Globus pallidus (tissue), 1 donor: ENCODE measurements at regions not wholly inside any gene's neighbourhood (a gene's known extent, or its start where the extent isn't known, plus 50 kb on each side); places are given as distances from the start of the nearest gene placed in this dataset.
A peak's percentile ranks its signal among the peaks of the same experiment; 100 is the strongest.
"Not testable (repeated sequence)": the region's sequence is repeated elsewhere in the genome, so short reads cannot be mapped to it uniquely, and the experiment has no call there.

ENCODE experiments used
- DNase-seq: peaks from one replicate; pipeline ENCODE4 v3.0.0-alpha.2; 2015; ENCODE audit warnings: low spot score

DNA sequence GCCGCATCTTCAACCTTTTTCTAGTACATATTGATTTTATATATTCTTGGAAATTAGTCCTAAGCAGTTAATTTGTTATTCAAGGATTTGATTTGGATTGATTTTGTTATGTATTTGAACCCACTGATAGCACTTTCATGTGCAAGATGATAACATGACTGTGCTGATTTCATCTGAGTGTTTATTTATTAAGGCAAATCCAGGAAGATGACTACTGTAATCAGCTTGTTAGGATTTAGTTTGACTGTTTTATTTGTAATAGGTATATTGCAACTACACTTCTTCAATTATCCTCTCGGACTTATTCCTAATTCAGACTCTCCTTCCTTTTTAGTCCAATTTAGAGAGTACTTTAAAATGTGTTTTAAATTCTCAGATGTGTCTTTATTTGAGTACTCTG, 75.1 kb upstream of the PRKG1 start:
- no peak for DNase-seq

DNA sequence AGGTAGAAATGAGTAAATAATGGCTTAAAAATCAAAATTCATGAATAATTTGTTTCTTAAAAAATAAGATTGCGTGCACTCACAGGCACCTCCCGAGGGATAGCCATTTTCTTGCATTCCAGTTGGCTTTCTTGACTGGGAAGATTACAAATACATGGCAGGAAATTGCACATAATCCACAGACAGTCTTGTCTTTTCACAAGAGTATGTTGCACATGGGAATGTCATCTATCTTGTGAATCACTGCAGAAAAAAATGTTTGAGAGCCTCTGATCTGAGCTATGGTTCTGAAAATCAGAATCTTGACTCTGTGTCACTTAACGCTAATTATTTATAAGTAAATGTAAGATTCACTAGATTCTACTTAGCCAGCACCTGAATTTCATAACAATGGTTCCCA, 74.1 kb upstream of the PRKG1 start:
- DNase-seq, result no peak

DNA sequence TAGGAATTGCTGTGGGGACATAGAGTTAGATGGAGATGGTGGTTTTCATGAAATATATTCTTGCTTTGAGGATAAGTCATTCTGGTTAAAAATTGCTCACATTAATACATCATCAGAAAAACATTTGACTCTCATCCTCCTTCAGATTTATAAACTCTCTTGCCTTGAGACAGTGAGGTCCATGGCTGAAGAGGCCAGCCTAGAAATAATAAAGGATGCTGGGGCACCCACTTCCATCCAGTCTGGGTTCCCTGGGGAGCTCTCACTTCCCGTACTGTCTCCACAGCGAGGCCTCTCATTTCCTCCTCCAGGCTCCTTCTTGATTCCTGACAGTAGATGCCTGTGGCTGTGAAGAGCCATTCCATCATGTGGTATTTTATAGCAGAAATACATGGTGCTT, 73.3 kb upstream of the PRKG1 start:
- DNase-seq, result no peak

DNA sequence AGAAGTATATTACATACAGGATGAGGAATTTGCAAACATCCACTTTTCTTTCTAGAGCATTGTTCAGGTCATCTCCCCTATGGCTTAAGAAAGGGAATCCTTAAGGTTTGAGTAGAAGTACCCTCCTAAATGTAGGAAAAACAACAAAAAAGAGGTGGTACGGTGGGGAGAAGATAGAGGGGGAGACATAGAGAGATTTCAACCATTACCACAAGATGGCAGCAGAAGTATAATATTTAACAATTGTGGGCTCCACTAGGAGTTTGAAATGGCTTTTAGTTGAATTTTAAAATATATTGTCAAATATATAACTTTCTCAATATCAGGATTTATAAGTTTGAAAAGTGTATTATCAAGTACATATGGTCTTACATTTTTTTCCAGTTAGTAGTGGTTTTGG, 72.7 kb upstream of the PRKG1 start:
- no peak for DNase-seq

DNA sequence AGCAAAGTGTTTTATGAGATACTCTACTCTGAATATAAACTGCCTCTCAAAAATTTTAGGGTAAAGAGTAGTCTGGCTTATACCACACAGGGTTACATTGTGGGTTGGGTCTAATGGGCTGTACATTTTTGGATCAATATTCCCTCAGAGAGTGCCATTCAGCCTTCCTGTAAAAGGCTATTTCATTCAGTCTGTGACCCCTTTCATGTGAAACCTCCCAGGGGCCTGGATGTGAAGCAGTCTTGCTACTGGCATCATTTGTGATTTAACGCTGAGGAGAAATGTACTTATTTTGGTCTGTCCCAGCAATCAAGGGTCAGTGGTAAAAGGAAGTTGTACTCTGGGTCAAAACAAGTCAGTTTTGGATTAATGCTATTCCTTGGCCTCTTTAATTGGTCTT, 71.8 kb upstream of the PRKG1 start:
- DNase-seq, result no peak

DNA sequence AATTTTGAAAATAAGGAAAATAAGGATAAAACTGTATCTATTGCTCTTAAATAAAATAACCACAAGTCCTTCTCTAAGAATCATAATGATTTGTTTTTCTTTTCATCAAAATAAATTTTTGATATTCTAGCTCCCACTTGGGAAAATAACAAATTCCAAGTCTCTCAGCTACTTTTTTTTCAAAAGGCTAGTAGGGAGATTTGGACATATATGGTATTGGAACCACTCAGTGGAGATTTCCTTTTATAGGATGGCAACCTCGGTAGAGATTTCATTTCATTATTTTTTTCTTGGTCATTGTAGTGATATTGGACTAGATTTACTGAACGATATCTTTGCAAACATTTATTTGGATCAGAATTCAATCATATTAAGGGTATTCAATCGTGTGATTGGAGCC, 69.5 kb upstream of the PRKG1 start:
- no peak for DNase-seq

DNA sequence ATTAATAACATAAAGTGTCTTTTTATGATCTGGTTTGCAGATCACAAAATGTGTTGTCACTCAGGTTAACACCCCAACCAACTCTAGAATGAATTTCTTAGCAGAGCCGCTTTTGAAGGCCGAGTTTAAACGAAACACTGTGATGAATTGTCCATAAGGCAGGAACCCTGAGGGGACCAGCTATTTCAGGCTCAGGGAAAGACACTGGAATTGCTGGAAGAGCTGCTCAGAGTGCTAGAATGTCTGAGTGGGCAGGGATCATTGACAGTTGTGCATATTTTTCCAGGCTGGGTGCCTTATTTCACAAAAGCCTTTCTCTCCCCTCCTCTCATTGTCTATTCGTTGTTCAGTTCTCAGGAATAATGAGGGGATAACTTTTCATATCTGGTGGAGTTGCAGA, 68.7 kb upstream of the PRKG1 start:
- DNase-seq, result no peak

DNA sequence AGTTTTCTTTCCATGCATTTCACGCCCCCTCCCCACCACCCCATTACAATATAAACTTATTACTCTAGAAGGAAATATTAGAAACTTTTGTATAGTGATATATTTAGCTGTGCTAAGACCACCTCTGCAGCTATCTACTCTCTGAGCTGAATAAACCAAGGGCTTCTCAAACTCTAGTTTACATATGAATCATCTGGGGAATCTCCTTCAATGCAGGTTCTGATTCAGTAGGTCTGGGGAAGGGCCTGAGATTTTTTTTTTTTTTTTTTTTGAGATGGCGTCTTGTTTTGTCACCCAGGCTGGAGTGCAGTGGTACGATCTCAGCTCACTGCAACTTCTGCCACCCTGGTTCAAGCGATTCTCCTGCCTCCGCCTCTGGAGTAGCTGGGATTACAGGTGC, 67.6 kb upstream of the PRKG1 start:
- DNase-seq, result no peak

DNA sequence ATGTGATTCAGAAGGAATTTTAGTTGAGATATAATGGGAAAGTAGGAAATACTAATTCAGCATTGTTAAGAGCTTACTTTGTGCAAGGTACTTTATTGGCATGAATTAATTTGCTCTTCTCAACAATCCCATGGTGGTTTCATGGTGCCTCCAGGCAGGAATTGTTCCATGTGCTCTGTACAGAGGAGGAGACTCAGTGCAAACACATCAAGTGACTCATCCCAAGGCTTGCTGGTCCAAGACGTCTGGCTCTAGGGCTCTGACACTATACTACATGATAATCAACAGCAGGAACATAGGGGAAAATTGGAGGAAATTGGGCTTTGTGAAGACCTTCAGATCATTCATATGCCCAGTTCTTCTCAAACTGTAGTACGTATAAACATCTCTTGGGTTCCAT, 66.5 kb upstream of the PRKG1 start:
- DNase-seq, result no peak

DNA sequence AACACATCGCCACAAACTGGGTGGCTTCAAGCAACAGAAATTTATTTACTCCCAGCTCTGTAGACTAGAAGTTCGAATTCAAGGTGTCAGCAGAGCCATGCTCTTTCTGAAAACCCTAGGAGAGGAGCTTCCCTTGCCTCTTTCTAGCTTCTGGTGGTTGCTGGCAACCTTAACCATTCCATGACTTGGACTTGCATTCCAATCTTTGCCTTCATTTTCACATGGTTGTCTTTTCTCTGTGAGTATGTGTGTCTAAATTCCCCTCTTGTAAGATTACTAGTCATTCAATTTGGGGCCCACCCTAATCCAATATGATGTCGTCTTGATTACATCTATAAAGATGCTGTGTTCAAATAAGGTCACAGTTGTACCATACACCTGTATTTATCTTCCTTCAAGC, 65.9 kb upstream of the PRKG1 start:
- no peak for DNase-seq

DNA sequence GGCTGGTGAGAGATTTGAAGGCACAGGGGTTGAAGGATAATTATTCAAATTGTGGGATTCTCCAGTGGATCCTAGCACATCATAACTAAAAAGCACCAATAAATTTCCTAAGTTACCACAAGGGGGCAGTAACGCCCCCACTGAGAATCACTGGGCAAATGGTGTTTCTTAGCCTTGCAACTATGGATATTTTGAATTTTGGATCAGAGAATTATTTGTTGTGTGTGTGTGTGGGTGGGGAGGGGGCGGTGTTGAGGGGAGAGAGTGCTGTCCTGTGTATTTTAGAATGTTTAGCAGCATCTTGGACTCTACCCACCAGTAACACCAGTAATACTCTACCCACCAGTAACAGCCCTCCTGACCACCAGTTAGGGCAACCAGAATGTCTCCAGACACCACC, 63.3 kb upstream of the PRKG1 start:
- peak; percentile 16 for DNase-seq

DNA sequence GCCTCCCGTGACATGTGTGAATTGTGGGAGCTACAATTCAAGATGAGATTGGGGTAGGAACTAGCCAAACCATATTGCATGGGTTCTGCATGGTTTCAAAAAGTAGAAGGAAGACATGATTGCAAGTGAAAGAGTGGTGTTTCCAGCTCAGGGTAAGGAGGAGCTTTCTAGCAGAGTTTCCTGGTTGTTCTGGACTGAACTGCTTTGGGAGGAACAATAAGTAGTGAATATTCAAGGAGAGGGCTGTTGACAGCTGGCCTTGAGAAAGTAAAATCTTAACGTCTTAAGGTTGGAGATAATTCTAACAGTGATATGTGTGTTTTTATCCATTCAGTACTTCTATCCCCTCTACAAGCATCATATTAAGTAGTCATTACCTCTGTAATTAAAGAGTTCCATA, 62.2 kb upstream of the PRKG1 start:
- no peak for DNase-seq

DNA sequence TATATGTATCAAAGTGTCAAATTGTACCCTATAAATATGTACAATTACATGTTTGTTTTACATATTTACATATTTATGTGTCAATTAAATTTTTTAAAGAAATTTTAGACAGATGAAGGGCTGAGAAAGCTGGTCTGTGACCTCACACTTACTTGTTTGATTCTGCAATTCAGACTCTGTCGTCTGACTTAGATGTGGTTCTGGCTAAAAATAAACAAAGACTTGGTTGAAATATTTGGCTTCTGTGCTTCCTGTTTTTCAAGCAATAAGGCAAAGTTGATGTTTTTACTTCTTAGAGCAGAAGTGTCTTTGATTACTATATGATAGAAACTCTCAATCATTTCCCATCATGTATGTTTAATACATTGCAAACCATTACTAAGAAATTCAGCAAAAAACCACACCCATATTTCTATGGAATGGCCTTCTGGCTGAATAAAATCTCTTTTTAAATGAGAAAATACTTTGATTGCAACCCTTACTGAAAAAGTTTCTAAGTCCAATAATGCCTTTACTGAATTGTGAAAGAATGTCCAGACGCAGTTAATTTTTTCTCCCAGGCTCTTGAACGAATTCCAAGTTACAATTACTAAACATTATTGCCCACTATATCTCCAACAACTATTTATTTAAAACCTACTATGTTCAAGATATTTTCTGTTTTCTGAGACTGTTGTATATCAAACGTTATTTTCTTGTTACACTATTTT, 59.5 kb upstream of the PRKG1 start:
- no peak for DNase-seq

DNA sequence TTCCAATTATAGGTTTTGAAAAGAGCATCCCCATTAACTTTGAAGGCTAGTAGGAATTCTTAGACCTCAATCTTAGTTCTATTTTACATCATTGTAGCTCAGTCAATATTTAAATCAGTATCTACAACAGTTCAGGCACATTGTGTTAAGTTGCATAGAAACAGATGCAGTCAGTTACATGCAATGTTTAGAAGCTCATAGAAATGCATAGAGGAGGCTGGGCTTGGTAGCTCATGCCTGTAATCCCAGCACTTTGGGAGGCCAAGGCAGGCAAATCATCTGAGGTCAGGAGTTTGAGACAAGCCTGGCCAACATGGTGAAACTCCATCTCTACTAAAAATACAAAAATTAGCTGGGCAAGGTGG, 58.9 kb upstream of the PRKG1 start:
- not testable (repeated sequence) for DNase-seq

DNA sequence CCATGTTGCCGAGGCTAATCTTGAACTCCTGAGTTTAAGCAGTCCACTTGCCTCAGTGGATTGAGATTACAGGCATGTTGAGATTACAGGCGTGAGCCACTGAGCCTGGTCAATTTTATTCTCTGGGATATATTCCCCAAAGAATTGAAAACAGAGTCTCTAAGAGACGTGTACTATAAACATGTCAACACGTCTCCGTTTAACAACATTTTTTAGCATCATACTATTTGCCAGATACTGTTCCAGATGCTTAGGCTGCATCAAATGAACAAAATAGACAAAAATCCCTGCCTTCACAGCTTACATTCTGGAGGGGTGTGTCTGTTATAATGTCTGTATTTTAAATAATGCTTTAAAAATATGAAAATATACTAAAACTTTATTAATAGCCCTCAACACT, 54.1 kb upstream of the PRKG1 start:
- DNase-seq, result no peak

DNA sequence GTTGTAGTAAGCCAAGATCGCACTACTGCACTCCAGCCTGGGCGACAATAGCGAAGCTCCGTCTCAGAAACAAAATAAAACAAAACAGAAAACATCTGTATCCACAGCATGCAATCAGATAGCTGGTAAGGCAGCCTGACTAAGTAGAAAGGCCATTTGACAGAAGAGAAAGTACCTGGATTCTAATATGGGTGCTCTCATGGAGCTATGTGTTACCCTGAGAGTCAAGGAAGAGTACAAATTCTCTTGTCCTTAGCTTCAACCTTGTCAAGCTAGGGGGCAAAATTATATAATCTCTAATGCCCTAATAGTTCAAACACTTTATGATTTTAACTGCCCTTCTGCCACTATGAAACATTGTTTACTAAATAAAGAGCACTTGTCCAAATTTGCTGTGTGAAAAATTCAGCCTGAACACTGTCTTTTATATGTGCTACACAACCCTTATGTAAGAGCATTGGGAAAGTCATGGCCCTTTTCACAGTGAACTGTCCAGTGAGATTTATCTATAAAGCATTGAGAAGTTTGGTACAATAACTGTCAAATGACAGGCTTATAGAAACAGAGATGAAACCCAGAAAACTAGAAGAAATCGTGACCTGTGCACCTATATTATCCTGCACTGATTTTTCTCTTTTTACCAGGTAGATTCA, 51.2 kb upstream of the PRKG1 start:
- DNase-seq, result no peak

DNA sequence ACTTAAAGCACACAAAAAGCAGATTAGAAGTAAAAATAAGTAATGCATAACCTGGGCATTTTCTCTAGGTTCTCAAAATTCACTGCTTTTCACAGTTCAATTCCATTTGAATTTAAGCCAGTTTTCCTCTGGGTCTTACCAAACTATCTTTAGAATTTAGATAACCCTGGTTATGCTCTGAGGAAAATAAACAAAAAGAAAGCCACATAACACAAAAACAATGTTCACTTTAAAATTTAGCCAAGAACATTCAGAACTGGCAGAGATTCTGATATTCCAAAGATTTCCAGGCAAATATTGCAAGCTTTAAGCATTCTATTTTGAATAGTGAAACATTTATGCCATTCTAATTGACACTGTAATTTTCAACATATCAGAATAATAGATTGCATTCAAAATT, 50.7 kb upstream of the PRKG1 start:
- no peak for DNase-seq
